Liver (tissue), 8 donors: ENCODE measurements at regions not wholly inside any gene's neighbourhood (a gene's known extent, or its start where the extent isn't known, plus 50 kb on each side); places are given as distances from the start of the nearest gene placed in this dataset.

Experiments used
- DNase-seq: peaks from one replicate; pipeline ENCODE4 v3.0.0-alpha.2; 2017; ENCODE audit warnings: low spot score
- H3K27ac ChIP-seq, 2 donors: one replicate each; pipeline ENCODE4 v1.7.0; 2013; ENCODE audit warnings: inconsistent platforms in 2 of 2, low read length in 2 of 2, control low read depth in 1 of 2, low read depth in 1 of 2, mild to moderate bottlenecking in 1 of 2
- H3K27me3 ChIP-seq, 4 donors: one replicate each; pipeline versions ENCODE4 v1.6.1 to v1.7.0; 2013; ENCODE audit warnings: low read length in 3 of 4, inconsistent platforms in 1 of 4, mild to moderate bottlenecking in 1 of 4, moderate library complexity in 1 of 4; ENCODE audit not compliant: control insufficient read depth in 4 of 4, insufficient read depth in 4 of 4
- H3K36me3 ChIP-seq, 4 donors: one replicate each; pipeline versions ENCODE4 v1.6.1 to v1.7.0; 2013; ENCODE audit warnings: low read length in 3 of 4, mild to moderate bottlenecking in 3 of 4, low read depth in 1 of 4, moderate library complexity in 1 of 4; ENCODE audit not compliant: control insufficient read depth in 4 of 4, insufficient read depth in 3 of 4
- H3K4me1 ChIP-seq, 4 donors: one replicate each; pipeline versions ENCODE4 v1.6.1 to v1.7.0; 2013; ENCODE audit warnings: low read length in 3 of 4, mild to moderate bottlenecking in 3 of 4, moderate library complexity in 1 of 4; ENCODE audit not compliant: control insufficient read depth in 4 of 4, insufficient read depth in 4 of 4
- H3K4me3 ChIP-seq, 3 donors: one replicate each; pipeline versions ENCODE4 v1.6.1 to v1.7.0; 2013; ENCODE audit warnings: low read length in 3 of 3, control low read depth in 1 of 3, low read depth in 1 of 3, mild to moderate bottlenecking in 1 of 3
- H3K9ac ChIP-seq, 2 donors: one replicate each; pipeline ENCODE4 v1.7.0; 2013; ENCODE audit warnings: low read length in 2 of 2, mild to moderate bottlenecking in 2 of 2, moderate library complexity in 2 of 2, control low read depth in 1 of 2, low read depth in 1 of 2
- H3K9me3 ChIP-seq, 4 donors: one replicate each; pipeline versions ENCODE4 v1.6.1 to v1.7.0; 2013; ENCODE audit warnings: low read length in 3 of 4; ENCODE audit not compliant: control insufficient read depth in 4 of 4
- EGR1 ChIP-seq, 2 donors: IDR thresholded peaks; 2 replicates each; pipeline ENCODE4 v1.6.1; 2016 to 2018; ENCODE audit warnings: antibody characterized with exemption in 2 of 2, low read depth in 2 of 2
- FOXA1 ChIP-seq: IDR thresholded peaks from 2 replicates; pipeline ENCODE4 v1.6.1; 2016; ENCODE audit warnings: antibody characterized with exemption
- FOXA2 ChIP-seq: IDR thresholded peaks from 2 replicates; pipeline ENCODE4 v1.6.1; 2016; ENCODE audit warnings: antibody characterized with exemption
- GABPA ChIP-seq, 2 donors: IDR thresholded peaks in 1 of 2; conservative IDR thresholded peaks in 1 of 2; 2 replicates each; pipeline ENCODE4 v1.6.1; 2016; ENCODE audit warnings: antibody characterized with exemption in 2 of 2, mild to moderate bottlenecking in 1 of 2, moderate library complexity in 1 of 2
- HNF4A ChIP-seq, 2 donors: conservative IDR thresholded peaks; 2 replicates each; pipeline ENCODE4 v1.6.1; 2016; ENCODE audit warnings: antibody characterized with exemption in 2 of 2, mild to moderate bottlenecking in 2 of 2
- HNF4G ChIP-seq: IDR thresholded peaks from 2 replicates; pipeline ENCODE4 v1.6.1; 2016; ENCODE audit warnings: antibody characterized with exemption
- JUND ChIP-seq, 2 donors: IDR thresholded peaks; 2 replicates each; pipeline ENCODE4 v1.6.1; 2016; ENCODE audit warnings: antibody characterized with exemption in 2 of 2
- NR2F2 ChIP-seq: IDR thresholded peaks from 2 replicates; pipeline ENCODE4 v1.6.1; 2016; ENCODE audit warnings: antibody characterized with exemption
- RAD21 ChIP-seq, 2 donors: IDR thresholded peaks; 2 replicates each; pipeline ENCODE4 v1.6.1; 2016; ENCODE audit warnings: antibody characterized with exemption in 2 of 2, mild to moderate bottlenecking in 2 of 2
- RXRA ChIP-seq, 2 donors: IDR thresholded peaks; 2 replicates each; pipeline ENCODE4 v1.6.1; 2017 to 2018; ENCODE audit warnings: antibody characterized with exemption in 2 of 2, mild to moderate bottlenecking in 1 of 2
- SP1 ChIP-seq: IDR thresholded peaks from 2 replicates; pipeline ENCODE4 v1.6.1; 2018; ENCODE audit warnings: antibody characterized with exemption, mild to moderate bottlenecking
- TAF1 ChIP-seq: conservative IDR thresholded peaks from 2 replicates; pipeline ENCODE4 v1.6.1; 2016; ENCODE audit warnings: antibody characterized with exemption, mild to moderate bottlenecking
- YY1 ChIP-seq: IDR thresholded peaks from 2 replicates; pipeline ENCODE4 v1.6.1; 2016; ENCODE audit warnings: antibody characterized with exemption, mild to moderate bottlenecking
- WGBS: extraction: QIAGEN DNeasy Blood & Tissue Kit; methylation state at CpG from one replicate; pipeline ENCODE4 v1.1.7; 2013; 5-methylcytosine and 5-hydroxymethylcytosine counted together
- TF ChIP-seq, protein P1 (sequence below): IDR thresholded peaks from 2 replicates; pipeline ENCODE4 v1.6.1; 2016; ENCODE audit warnings: antibody characterized with exemption, mild to moderate bottlenecking
- TF ChIP-seq, protein P2 (sequence below): IDR thresholded peaks from 2 replicates; pipeline ENCODE4 v1.6.1; 2016; ENCODE audit warnings: antibody characterized with exemption
- TF ChIP-seq, protein P3 (sequence below): IDR thresholded peaks from 2 replicates; pipeline ENCODE4 v1.6.1; 2016; ENCODE audit warnings: antibody characterized with exemption
- TF ChIP-seq, protein P4 (sequence below): fragments of 150-350 bp; IDR thresholded peaks from 2 replicates; pipeline ENCODE4 v1.5.1; 2017; ENCODE audit warnings: improper control_type of control experiment, low read depth, low read length; ENCODE audit not compliant: missing input control
- TF ChIP-seq, protein P5 (sequence below): IDR thresholded peaks from 2 replicates; pipeline ENCODE4 v1.6.1; 2016; ENCODE audit warnings: antibody characterized with exemption
- donor health status: healthy.
- donor health status: healthy.
- donor health status: healthy.
- donor health status: healthy.
- donor health status: healthy.

DNA sequence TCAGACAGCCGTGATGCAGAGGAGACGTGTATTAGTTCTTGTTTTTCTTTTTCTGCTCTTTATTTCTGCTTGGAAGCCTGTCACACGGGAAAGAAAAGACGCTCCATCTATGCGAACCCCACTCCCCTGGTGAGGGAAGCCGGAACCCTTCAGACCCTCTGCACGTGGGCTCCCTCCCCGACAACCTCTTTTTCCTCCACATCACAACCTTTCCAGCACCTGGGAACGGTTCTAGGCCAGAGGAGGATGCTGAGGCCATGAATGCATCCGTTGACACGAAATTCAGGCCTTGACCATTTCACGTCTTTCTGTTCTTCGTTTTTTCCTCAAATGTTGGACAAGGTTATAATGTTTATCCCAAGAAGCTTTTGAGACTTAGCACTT lies 85.3 kb upstream of the WNT7B start:
- TF ChIP-seq NR2F2 (no peak), JUND (IDR thresholded peaks at IDR 0.05) (no peak), FOXA2 (no peak), FOXA1 (no peak), EGR1 (IDR thresholded peaks at IDR 0.05; ENCODE audit: low read depth in 2 of 2) (no peak), RAD21 (IDR thresholded peaks at IDR 0.05) (no peak)
- no peak overlapping the region for H3K27ac ChIP-seq
- peaks cover 6 to 47% (median 33%) of the 10 kb centered on the region in 4 donors for H3K4me1 ChIP-seq
- H3K9me3 ChIP-seq = no peaks in the 10 kb centered on the region
- H3K4me3 ChIP-seq = no peak overlapping the region
- no peak for DNase-seq
- no peaks in the 10 kb centered on the region for H3K27me3 ChIP-seq
- WGBS = 94% methylated on average over 13 of the region's 13 CpGs
- no peak overlapping the region for H3K9ac ChIP-seq
- no peaks in the 10 kb centered on the region for H3K36me3 ChIP-seq

DNA sequence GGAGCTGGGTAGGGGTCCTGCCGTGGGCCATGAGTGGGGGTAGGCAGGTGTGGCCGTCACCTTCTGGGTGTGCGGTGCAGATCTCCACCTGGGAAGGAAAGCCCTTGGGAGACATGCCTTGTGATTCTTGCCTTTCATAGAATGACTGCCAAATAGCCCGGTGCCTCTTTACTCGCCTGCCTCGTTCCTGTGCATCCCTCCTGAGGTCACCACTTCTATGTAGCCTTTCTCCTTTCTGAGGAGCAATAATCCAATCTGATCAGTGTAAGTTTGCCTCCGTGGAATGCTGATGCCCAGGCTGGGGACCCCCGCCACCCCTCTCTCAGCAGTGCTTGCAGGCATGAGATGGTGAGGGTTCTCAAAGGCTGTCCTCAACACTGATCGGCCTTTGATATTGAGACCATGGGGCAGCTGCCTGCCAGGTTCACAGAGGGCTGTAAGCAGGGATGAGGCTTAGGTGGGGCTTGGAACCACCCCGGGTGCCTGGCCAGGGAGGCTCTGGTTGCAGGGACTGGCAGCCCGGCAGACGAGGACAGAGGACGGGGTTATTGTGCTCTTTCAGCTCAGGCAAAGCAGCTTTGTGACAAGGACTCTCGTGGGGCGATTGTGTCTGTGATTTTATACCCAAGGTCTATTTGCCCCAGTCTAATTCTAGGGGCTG lies 86.1 kb upstream of the WNT7B start:
- H3K36me3 ChIP-seq = no peaks in the 10 kb centered on the region
- no peaks in the 10 kb centered on the region for H3K27me3 ChIP-seq
- H3K27ac ChIP-seq = no peak overlapping the region
- DNase-seq = no peak
- TF ChIP-seq, protein P1, sequence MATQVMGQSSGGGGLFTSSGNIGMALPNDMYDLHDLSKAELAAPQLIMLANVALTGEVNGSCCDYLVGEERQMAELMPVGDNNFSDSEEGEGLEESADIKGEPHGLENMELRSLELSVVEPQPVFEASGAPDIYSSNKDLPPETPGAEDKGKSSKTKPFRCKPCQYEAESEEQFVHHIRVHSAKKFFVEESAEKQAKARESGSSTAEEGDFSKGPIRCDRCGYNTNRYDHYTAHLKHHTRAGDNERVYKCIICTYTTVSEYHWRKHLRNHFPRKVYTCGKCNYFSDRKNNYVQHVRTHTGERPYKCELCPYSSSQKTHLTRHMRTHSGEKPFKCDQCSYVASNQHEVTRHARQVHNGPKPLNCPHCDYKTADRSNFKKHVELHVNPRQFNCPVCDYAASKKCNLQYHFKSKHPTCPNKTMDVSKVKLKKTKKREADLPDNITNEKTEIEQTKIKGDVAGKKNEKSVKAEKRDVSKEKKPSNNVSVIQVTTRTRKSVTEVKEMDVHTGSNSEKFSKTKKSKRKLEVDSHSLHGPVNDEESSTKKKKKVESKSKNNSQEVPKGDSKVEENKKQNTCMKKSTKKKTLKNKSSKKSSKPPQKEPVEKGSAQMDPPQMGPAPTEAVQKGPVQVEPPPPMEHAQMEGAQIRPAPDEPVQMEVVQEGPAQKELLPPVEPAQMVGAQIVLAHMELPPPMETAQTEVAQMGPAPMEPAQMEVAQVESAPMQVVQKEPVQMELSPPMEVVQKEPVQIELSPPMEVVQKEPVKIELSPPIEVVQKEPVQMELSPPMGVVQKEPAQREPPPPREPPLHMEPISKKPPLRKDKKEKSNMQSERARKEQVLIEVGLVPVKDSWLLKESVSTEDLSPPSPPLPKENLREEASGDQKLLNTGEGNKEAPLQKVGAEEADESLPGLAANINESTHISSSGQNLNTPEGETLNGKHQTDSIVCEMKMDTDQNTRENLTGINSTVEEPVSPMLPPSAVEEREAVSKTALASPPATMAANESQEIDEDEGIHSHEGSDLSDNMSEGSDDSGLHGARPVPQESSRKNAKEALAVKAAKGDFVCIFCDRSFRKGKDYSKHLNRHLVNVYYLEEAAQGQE = no peak
- TF ChIP-seq RXRA (IDR thresholded peaks at IDR 0.05) (no peak), RAD21 (IDR thresholded peaks at IDR 0.05) (no peak), EGR1 (IDR thresholded peaks at IDR 0.05; ENCODE audit: low read depth in 2 of 2) (no peak), GABPA (IDR thresholded peaks at IDR 0.05 in 1 of 2, conservative IDR thresholded peaks at IDR 0.05 in 1 of 2) (no peak), FOXA2 (no peak), SP1 (no peak), YY1 (no peak), TAF1 (no peak), HNF4A (conservative IDR thresholded peaks at IDR 0.05) (no peak), NR2F2 (no peak), JUND (IDR thresholded peaks at IDR 0.05) (no peak), FOXA1 (no peak), HNF4G (no peak)
- TF ChIP-seq, protein P2, sequence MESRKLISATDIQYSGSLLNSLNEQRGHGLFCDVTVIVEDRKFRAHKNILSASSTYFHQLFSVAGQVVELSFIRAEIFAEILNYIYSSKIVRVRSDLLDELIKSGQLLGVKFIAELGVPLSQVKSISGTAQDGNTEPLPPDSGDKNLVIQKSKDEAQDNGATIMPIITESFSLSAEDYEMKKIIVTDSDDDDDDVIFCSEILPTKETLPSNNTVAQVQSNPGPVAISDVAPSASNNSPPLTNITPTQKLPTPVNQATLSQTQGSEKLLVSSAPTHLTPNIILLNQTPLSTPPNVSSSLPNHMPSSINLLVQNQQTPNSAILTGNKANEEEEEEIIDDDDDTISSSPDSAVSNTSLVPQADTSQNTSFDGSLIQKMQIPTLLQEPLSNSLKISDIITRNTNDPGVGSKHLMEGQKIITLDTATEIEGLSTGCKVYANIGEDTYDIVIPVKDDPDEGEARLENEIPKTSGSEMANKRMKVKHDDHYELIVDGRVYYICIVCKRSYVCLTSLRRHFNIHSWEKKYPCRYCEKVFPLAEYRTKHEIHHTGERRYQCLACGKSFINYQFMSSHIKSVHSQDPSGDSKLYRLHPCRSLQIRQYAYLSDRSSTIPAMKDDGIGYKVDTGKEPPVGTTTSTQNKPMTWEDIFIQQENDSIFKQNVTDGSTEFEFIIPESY = no peak
- TF ChIP-seq, protein P3, sequence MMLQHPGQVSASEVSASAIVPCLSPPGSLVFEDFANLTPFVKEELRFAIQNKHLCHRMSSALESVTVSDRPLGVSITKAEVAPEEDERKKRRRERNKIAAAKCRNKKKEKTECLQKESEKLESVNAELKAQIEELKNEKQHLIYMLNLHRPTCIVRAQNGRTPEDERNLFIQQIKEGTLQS = no peak
- TF ChIP-seq, protein P4, sequence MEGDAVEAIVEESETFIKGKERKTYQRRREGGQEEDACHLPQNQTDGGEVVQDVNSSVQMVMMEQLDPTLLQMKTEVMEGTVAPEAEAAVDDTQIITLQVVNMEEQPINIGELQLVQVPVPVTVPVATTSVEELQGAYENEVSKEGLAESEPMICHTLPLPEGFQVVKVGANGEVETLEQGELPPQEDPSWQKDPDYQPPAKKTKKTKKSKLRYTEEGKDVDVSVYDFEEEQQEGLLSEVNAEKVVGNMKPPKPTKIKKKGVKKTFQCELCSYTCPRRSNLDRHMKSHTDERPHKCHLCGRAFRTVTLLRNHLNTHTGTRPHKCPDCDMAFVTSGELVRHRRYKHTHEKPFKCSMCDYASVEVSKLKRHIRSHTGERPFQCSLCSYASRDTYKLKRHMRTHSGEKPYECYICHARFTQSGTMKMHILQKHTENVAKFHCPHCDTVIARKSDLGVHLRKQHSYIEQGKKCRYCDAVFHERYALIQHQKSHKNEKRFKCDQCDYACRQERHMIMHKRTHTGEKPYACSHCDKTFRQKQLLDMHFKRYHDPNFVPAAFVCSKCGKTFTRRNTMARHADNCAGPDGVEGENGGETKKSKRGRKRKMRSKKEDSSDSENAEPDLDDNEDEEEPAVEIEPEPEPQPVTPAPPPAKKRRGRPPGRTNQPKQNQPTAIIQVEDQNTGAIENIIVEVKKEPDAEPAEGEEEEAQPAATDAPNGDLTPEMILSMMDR = no peak
- TF ChIP-seq, protein P5, sequence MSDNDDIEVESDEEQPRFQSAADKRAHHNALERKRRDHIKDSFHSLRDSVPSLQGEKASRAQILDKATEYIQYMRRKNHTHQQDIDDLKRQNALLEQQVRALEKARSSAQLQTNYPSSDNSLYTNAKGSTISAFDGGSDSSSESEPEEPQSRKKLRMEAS = no peak
- no peaks in the 10 kb centered on the region for H3K9me3 ChIP-seq
- no peak overlapping the region for H3K4me3 ChIP-seq
- WGBS = 92% methylated on average over 15 of the region's 15 CpGs
- H3K4me1 ChIP-seq = peaks cover 6 to 48% (median 34%) of the 10 kb centered on the region in 4 donors
- H3K9ac ChIP-seq = no peak overlapping the region
